DND-41 (cell line): ENCODE measurements at regions not wholly inside any gene's neighbourhood (a gene's known extent, or its start where the extent isn't known, plus 50 kb on each side); places are given as distances from the start of the nearest gene placed in this dataset.
A peak's percentile ranks its signal among the peaks of the same experiment; 100 is the strongest.

Experiments used
- ATAC-seq: fragments of 200-7000 bp; cut with Tn5 transposase; 3 replicates; pipeline ENCODE4 v1.9.1; 2021; ENCODE audit warnings: low read depth; ENCODE audit not compliant: insufficient read depth
- DNase-seq: peaks from one replicate; pipeline ENCODE4 v3.0.0-alpha.2; 2020
- H2AFZ ChIP-seq: 2 replicates; pipeline ENCODE4 v1.6.0; 2012; ENCODE audit warnings: low read depth, low read length
- H3K27ac ChIP-seq: 2 replicates; pipeline ENCODE4 v1.5.1; 2012; ENCODE audit warnings: low read length, inconsistent platforms
- H3K27me3 ChIP-seq: fragments of 200-600 bp; sonication (generic); 2 replicates; pipeline ENCODE4 v1.6.0; 2012; ENCODE audit warnings: low read length, mild to moderate bottlenecking, inconsistent platforms; ENCODE audit not compliant: insufficient read depth, poor library complexity
- H3K36me3 ChIP-seq: 2 replicates; pipeline ENCODE4 v1.5.1; 2012; ENCODE audit warnings: low read length, inconsistent platforms; ENCODE audit not compliant: insufficient read depth
- H3K4me1 ChIP-seq: 2 replicates; pipeline ENCODE4 v1.5.1; 2012; ENCODE audit warnings: mild to moderate bottlenecking, low read length; ENCODE audit not compliant: insufficient read depth
- H3K4me2 ChIP-seq: 2 replicates; pipeline ENCODE4 v1.6.0; 2012; ENCODE audit warnings: mild to moderate bottlenecking, moderate library complexity, low read length, inconsistent platforms; ENCODE audit not compliant: insufficient read depth
- H3K4me3 ChIP-seq, 2 experiments: fragments of 200-600 bp in 1 of 2; shearing (Covaris generic) in 1 of 2; 2 replicates each; pipeline ENCODE4 v1.5.1; 2012 to 2016; ENCODE audit warnings: inconsistent platforms in 2 of 2, low read length in 2 of 2, mild to moderate bottlenecking in 2 of 2, low read depth in 1 of 2, moderate library complexity in 1 of 2
- H3K79me2 ChIP-seq: 2 replicates; pipeline ENCODE4 v1.6.0; 2012; ENCODE audit warnings: low read length, inconsistent platforms; ENCODE audit not compliant: insufficient read depth
- H3K9ac ChIP-seq: 2 replicates; pipeline ENCODE4 v1.6.0; 2012; ENCODE audit warnings: low read depth, mild to moderate bottlenecking, inconsistent platforms, low read length, moderate library complexity
- H3K9me3 ChIP-seq: 2 replicates; pipeline ENCODE4 v1.5.1; 2012; ENCODE audit warnings: low read length, moderate library complexity, mild to moderate bottlenecking, inconsistent platforms; ENCODE audit not compliant: insufficient read depth, severe bottlenecking
- H4K20me1 ChIP-seq: 2 replicates; pipeline ENCODE4 v1.6.0; 2012; ENCODE audit warnings: low read length; ENCODE audit not compliant: insufficient read depth
- CTCF ChIP-seq: IDR thresholded peaks from 2 replicates; pipeline ENCODE4 v1.5.1; 2012; ENCODE audit warnings: borderline replicate concordance, low read length, moderate library complexity, mild to moderate bottlenecking; ENCODE audit not compliant: poor library complexity, severe bottlenecking; ENCODE audit errors: extremely low read depth
- EZH2 ChIP-seq: IDR thresholded peaks from 3 replicates; pipeline ENCODE4 v1.6.1; 2012; ENCODE audit warnings: borderline replicate concordance, low read depth, mild to moderate bottlenecking, moderate library complexity, low read length, inconsistent platforms; ENCODE audit not compliant: severe bottlenecking

- Histone ChIP-seq H3K4me1 (no peaks in the 10 kb centered on the region), H3K4me2 (no peak overlapping the region), H3K27me3 (no peaks in the 10 kb centered on the region), H3K79me2 (no peaks in the 10 kb centered on the region), H3K4me3 (no peak overlapping the region), H3K36me3 (peaks cover 9% of the 10 kb centered on the region), H3K27ac (no peak overlapping the region), H3K9ac (no peak overlapping the region), H2AFZ (no peak overlapping the region; the same call in 1 of the 2 replicates), H3K9me3 (no peaks in the 10 kb centered on the region), H4K20me1 (no peaks in the 10 kb centered on the region)
- DNase-seq (no peak), ATAC-seq (no peak)
- no peak for TF ChIP-seq EZH2
- TF ChIP-seq CTCF: no peak
Measured at GRCh38 chr7:110119883-110120581, 970.9 kb upstream of the LRRN3 start.

DNA sequence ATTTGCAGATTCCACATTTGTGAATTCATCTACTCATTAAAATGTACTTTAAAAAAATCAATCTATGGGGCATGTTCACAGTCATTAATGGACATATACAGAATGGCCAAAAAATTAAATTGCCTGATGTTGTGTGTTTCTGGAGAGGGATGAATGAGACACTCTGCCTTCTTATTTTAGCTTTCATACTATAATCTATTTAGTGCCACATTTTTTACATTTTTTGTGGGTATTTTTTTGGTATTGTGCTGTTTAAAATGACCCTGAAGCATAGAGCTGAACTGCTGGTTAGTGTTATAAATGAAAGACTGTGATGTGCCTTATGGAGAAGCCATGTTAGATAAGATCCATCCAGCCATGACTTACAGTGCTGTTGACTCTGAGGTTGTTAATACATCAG lies 961.8 kb upstream of the LRRN3 start:
- no peaks in the 10 kb centered on the region for H3K36me3 ChIP-seq
- DNase-seq: no peak
- H4K20me1 ChIP-seq: no peaks in the 10 kb centered on the region
- no peak for TF ChIP-seq CTCF
- no peak for TF ChIP-seq EZH2
- no peak overlapping the region for H3K27ac ChIP-seq
- H3K4me3 ChIP-seq: no peak overlapping the region
- H3K9me3 ChIP-seq: no peaks in the 10 kb centered on the region
- no peak overlapping the region for H3K4me2 ChIP-seq
- no peak overlapping the region for H3K9ac ChIP-seq
- no peaks in the 10 kb centered on the region for H3K79me2 ChIP-seq
- ATAC-seq: no peak
- H2AFZ ChIP-seq: no peak overlapping the region
- no peaks in the 10 kb centered on the region for H3K27me3 ChIP-seq
- H3K4me1 ChIP-seq: peaks cover 3% of the 10 kb centered on the region; the same call in 1 of the 2 replicates

- ATAC-seq (no peak), DNase-seq (no peak)
- H4K20me1 ChIP-seq: no peaks in the 10 kb centered on the region
- peaks cover 3% of the 10 kb centered on the region; the same call in 1 of the 2 replicates for H3K4me1 ChIP-seq
- no peak overlapping the region for H3K4me2 ChIP-seq
- H3K4me3 ChIP-seq: no peak overlapping the region
- no peak overlapping the region for H2AFZ ChIP-seq
- no peak overlapping the region for H3K27ac ChIP-seq
- TF ChIP-seq EZH2: no peak
- TF ChIP-seq CTCF: peak; percentile 42
- H3K9me3 ChIP-seq: no peaks in the 10 kb centered on the region
- H3K9ac ChIP-seq: no peak overlapping the region
- no peaks in the 10 kb centered on the region for H3K79me2 ChIP-seq
- H3K36me3 ChIP-seq: no peaks in the 10 kb centered on the region
- no peaks in the 10 kb centered on the region for H3K27me3 ChIP-seq
Measured at GRCh38 chr7:110130669-110131068, 960.3 kb upstream of the LRRN3 start.

- ATAC-seq (no peak), DNase-seq (no peak)
- no peaks in the 10 kb centered on the region for H4K20me1 ChIP-seq
- H3K4me3 ChIP-seq: no peak overlapping the region
- no peak overlapping the region for H3K27ac ChIP-seq
- H2AFZ ChIP-seq: no peak overlapping the region
- no peaks in the 10 kb centered on the region for H3K36me3 ChIP-seq
- TF ChIP-seq EZH2 (no peak), CTCF (no peak)
- peaks cover 3% of the 10 kb centered on the region; the same call in 1 of the 2 replicates for H3K4me1 ChIP-seq
- H3K79me2 ChIP-seq: no peaks in the 10 kb centered on the region
- H3K9me3 ChIP-seq: no peaks in the 10 kb centered on the region
- no peak overlapping the region for H3K9ac ChIP-seq
- H3K4me2 ChIP-seq: no peak overlapping the region
- no peaks in the 10 kb centered on the region for H3K27me3 ChIP-seq
Measured at GRCh38 chr7:110131344-110131743, 959.6 kb upstream of the LRRN3 start.
